ENCODE measurements at regions not wholly inside any gene's neighbourhood (a gene's known extent, or its start where the extent isn't known, plus 50 kb on each side); places are given as distances from the start of the nearest gene placed in this dataset.
"Not testable (repeated sequence)": the region's sequence is repeated elsewhere in the genome, so short reads cannot be mapped to it uniquely, and the experiment has no call there.

DNA sequence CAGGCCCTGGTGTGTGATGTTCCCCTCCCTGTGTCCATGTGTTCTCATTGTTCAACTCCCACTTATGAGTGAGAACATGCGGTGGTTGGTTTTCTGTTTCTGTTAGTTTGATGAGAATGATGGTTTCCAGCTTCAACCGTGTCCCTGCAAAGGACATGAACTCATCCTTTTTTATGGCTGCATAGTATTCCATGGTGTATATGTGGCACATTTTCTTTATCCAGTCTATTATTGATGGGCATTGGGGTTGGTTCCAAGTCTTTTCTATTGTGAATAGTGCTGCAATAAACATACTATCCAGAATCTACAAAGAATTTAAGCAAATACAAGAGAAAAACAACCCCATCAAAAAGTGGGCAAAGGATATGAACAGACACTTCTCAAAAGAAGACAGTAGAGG, 67.1 kb upstream of the PPM1H start:
- not testable (repeated sequence) for H2AFZ ChIP-seq (ENCODE audit: low read length); H2BK5ac ChIP-seq (ENCODE audit: low read length); H3K27me3 ChIP-seq (ENCODE audit: control insufficient read depth in 3 of 3, insufficient read depth in 3 of 3, low read depth in 1 of 3, low read length in 3 of 3); H2BK120ac ChIP-seq (ENCODE audit: low read depth, low read length); H3K4ac ChIP-seq (ENCODE audit: low read length); H2BK15ac ChIP-seq (ENCODE audit: low read length); DNase-seq (ENCODE audit: low spot score); H2BK12ac ChIP-seq (ENCODE audit: low read length); H3K18ac ChIP-seq (ENCODE audit: low read length); H4K8ac ChIP-seq (ENCODE audit: low read depth, low read length); H3K9ac ChIP-seq (ENCODE audit: low read depth, low read length, poor library complexity); H3K9me3 ChIP-seq (replicated peaks in 1 of 2; ENCODE audit: control insufficient read depth in 2 of 2, insufficient read depth in 1 of 2, low read depth in 1 of 2, low read length in 2 of 2); H3K4me2 ChIP-seq (ENCODE audit: insufficient read depth, low read length, poor library complexity, severe bottlenecking); H3K4me3 ChIP-seq (ENCODE audit: low read length in 2 of 2); H3K23ac ChIP-seq (ENCODE audit: low read depth, low read length, poor library complexity); H3K36me3 ChIP-seq (replicated peaks in 1 of 2; ENCODE audit: control insufficient read depth in 2 of 2, insufficient read depth in 2 of 2, low read length in 2 of 2); H3K27ac ChIP-seq (replicated peaks; ENCODE audit: low read length); H4K91ac ChIP-seq (ENCODE audit: low read depth, low read length, poor library complexity); H3K79me1 ChIP-seq (ENCODE audit: low read depth, low read length); H3K14ac ChIP-seq (ENCODE audit: low read length)
- Histone ChIP-seq H2AK5ac (ENCODE audit: low read depth, low read length) (peak overlapping the region; percentile 61), H3K4me1 (ENCODE audit: control insufficient read depth in 2 of 2, insufficient read depth in 1 of 2, low read depth in 1 of 2, low read length in 2 of 2) (peaks cover 0 to 17% of the 10 kb centered on the region in 2 donors)
- WGBS, 2 donors (ENCODE audit: extremely low coverage in 2 of 2, insufficient read length in 2 of 2, insufficient replicate concordance in 1 of 2) = no CpG with 5 or more reads among the region's 2 CpGs

GRCh38 chr12:62998454-62998853, 63.5 kb upstream of the PPM1H start:
- DNase-seq (ENCODE audit: low spot score) = no peak
- Histone ChIP-seq H2BK120ac (ENCODE audit: low read depth, low read length) (no peak overlapping the region), H2BK15ac (ENCODE audit: low read length) (no peak overlapping the region), H3K4me3 (ENCODE audit: low read length in 2 of 2) (no peak overlapping the region), H4K8ac (ENCODE audit: low read depth, low read length) (no peak overlapping the region), H3K36me3 (replicated peaks in 1 of 2; ENCODE audit: control insufficient read depth in 2 of 2, insufficient read depth in 2 of 2, low read length in 2 of 2) (no peaks in the 10 kb centered on the region), H3K9ac (ENCODE audit: low read depth, low read length, poor library complexity) (no peak overlapping the region), H2AK5ac (ENCODE audit: low read depth, low read length) (no peak overlapping the region), H3K14ac (ENCODE audit: low read length) (no peak overlapping the region), H2AFZ (ENCODE audit: low read length) (peak overlapping the region; percentile 6), H2BK5ac (ENCODE audit: low read length) (no peak overlapping the region), H3K9me3 (replicated peaks in 1 of 2; ENCODE audit: control insufficient read depth in 2 of 2, insufficient read depth in 1 of 2, low read depth in 1 of 2, low read length in 2 of 2) (peaks cover 0 to 1% of the 10 kb centered on the region in 2 donors), H3K4me2 (ENCODE audit: insufficient read depth, low read length, poor library complexity, severe bottlenecking) (no peak overlapping the region), H3K4ac (ENCODE audit: low read length) (no peak overlapping the region), H2BK12ac (ENCODE audit: low read length) (no peak overlapping the region), H3K4me1 (ENCODE audit: control insufficient read depth in 2 of 2, insufficient read depth in 1 of 2, low read depth in 1 of 2, low read length in 2 of 2) (peaks cover 0 to 17% of the 10 kb centered on the region in 2 donors), H3K23ac (ENCODE audit: low read depth, low read length, poor library complexity) (no peak overlapping the region), H3K79me1 (ENCODE audit: low read depth, low read length) (peaks cover 1% of the 10 kb centered on the region), H3K27ac (replicated peaks; ENCODE audit: low read length) (no peak overlapping the region), H3K27me3 (ENCODE audit: control insufficient read depth in 3 of 3, insufficient read depth in 3 of 3, low read depth in 1 of 3, low read length in 3 of 3) (no peaks in the 10 kb centered on the region), H3K18ac (ENCODE audit: low read length) (no peak overlapping the region), H4K91ac (ENCODE audit: low read depth, low read length, poor library complexity) (no peak overlapping the region)
- no CpG with 5 or more reads among the region's 1 CpG for WGBS, 2 donors (ENCODE audit: extremely low coverage in 2 of 2, insufficient read length in 2 of 2, insufficient replicate concordance in 1 of 2)

GRCh38 chr12:62995097-62995496, 60.1 kb upstream of the PPM1H start:
- Histone ChIP-seq H3K4ac (ENCODE audit: low read length) (no peak overlapping the region), H3K4me1 (ENCODE audit: control insufficient read depth in 2 of 2, insufficient read depth in 1 of 2, low read depth in 1 of 2, low read length in 2 of 2) (peaks cover 0 to 11% of the 10 kb centered on the region in 2 donors), H3K36me3 (replicated peaks in 1 of 2; ENCODE audit: control insufficient read depth in 2 of 2, insufficient read depth in 2 of 2, low read length in 2 of 2) (no peaks in the 10 kb centered on the region), H2BK15ac (ENCODE audit: low read length) (no peak overlapping the region), H3K79me1 (ENCODE audit: low read depth, low read length) (no peaks in the 10 kb centered on the region), H2BK5ac (ENCODE audit: low read length) (no peak overlapping the region), H3K14ac (ENCODE audit: low read length) (no peak overlapping the region), H2AFZ (ENCODE audit: low read length) (no peak overlapping the region), H3K4me2 (ENCODE audit: insufficient read depth, low read length, poor library complexity, severe bottlenecking) (no peak overlapping the region), H4K91ac (ENCODE audit: low read depth, low read length, poor library complexity) (no peak overlapping the region), H2BK120ac (ENCODE audit: low read depth, low read length) (no peak overlapping the region), H3K18ac (ENCODE audit: low read length) (no peak overlapping the region), H3K9me3 (replicated peaks in 1 of 2; ENCODE audit: control insufficient read depth in 2 of 2, insufficient read depth in 1 of 2, low read depth in 1 of 2, low read length in 2 of 2) (no peaks in the 10 kb centered on the region), H4K8ac (ENCODE audit: low read depth, low read length) (no peak overlapping the region), H3K4me3 (ENCODE audit: low read length in 2 of 2) (no peak overlapping the region), H3K27me3 (ENCODE audit: control insufficient read depth in 3 of 3, insufficient read depth in 3 of 3, low read depth in 1 of 3, low read length in 3 of 3) (no peaks in the 10 kb centered on the region), H2BK12ac (ENCODE audit: low read length) (no peak overlapping the region), H3K23ac (ENCODE audit: low read depth, low read length, poor library complexity) (no peak overlapping the region), H3K9ac (ENCODE audit: low read depth, low read length, poor library complexity) (no peak overlapping the region), H2AK5ac (ENCODE audit: low read depth, low read length) (no peak overlapping the region), H3K27ac (replicated peaks; ENCODE audit: low read length) (no peak overlapping the region)
- DNase-seq (ENCODE audit: low spot score) = no peak

DNA sequence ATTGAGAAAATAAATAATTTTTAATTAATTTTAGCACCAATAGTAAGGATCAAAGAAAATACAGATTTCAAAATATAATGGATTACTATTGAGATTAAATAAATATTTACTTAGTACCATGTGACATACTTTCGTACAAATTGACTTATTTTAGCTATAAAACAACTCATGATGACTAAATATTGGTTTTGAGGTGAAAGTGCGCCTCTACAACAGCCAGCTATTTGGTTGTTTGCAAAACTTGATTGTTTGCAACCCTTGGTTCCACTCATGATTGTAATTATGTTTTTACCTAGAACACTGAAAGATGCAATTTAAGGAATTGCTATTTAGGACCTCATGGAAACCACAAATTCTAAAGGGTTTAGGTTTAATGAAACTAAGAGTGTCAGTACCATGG, 51.9 kb upstream of the PPM1H start:
- H3K14ac ChIP-seq (ENCODE audit: low read length) = no peak overlapping the region
- no peak overlapping the region for H3K4me3 ChIP-seq (ENCODE audit: low read length in 2 of 2)
- no peak overlapping the region for H2AFZ ChIP-seq (ENCODE audit: low read length)
- no peak overlapping the region for H2BK5ac ChIP-seq (ENCODE audit: low read length)
- no peak overlapping the region for H3K4me2 ChIP-seq (ENCODE audit: insufficient read depth, low read length, poor library complexity, severe bottlenecking)
- no peak for DNase-seq (ENCODE audit: low spot score)
- no peak overlapping the region for H3K27ac ChIP-seq (replicated peaks; ENCODE audit: low read length)
- H2AK5ac ChIP-seq (ENCODE audit: low read depth, low read length) = no peak overlapping the region
- no peak overlapping the region for H3K9ac ChIP-seq (ENCODE audit: low read depth, low read length, poor library complexity)
- no peaks in the 10 kb centered on the region for H3K9me3 ChIP-seq (replicated peaks in 1 of 2; ENCODE audit: control insufficient read depth in 2 of 2, insufficient read depth in 1 of 2, low read depth in 1 of 2, low read length in 2 of 2)
- H3K4me1 ChIP-seq (ENCODE audit: control insufficient read depth in 2 of 2, insufficient read depth in 1 of 2, low read depth in 1 of 2, low read length in 2 of 2) = no peaks in the 10 kb centered on the region
- H3K23ac ChIP-seq (ENCODE audit: low read depth, low read length, poor library complexity) = no peak overlapping the region
- no peaks in the 10 kb centered on the region for H3K27me3 ChIP-seq (ENCODE audit: control insufficient read depth in 3 of 3, insufficient read depth in 3 of 3, low read depth in 1 of 3, low read length in 3 of 3)
- H3K4ac ChIP-seq (ENCODE audit: low read length) = no peak overlapping the region
- WGBS, 2 donors (ENCODE audit: extremely low coverage in 2 of 2, insufficient read length in 2 of 2, insufficient replicate concordance in 1 of 2) = no CpG with 5 or more reads among the region's 2 CpGs
- no peak overlapping the region for H2BK12ac ChIP-seq (ENCODE audit: low read length)
- H4K91ac ChIP-seq (ENCODE audit: low read depth, low read length, poor library complexity) = no peak overlapping the region
- H4K8ac ChIP-seq (ENCODE audit: low read depth, low read length) = no peak overlapping the region
- H2BK15ac ChIP-seq (ENCODE audit: low read length) = no peak overlapping the region
- H3K79me1 ChIP-seq (ENCODE audit: low read depth, low read length) = no peaks in the 10 kb centered on the region
- H3K36me3 ChIP-seq (replicated peaks in 1 of 2; ENCODE audit: control insufficient read depth in 2 of 2, insufficient read depth in 2 of 2, low read length in 2 of 2) = no peaks in the 10 kb centered on the region
- no peak overlapping the region for H2BK120ac ChIP-seq (ENCODE audit: low read depth, low read length)
- no peak overlapping the region for H3K18ac ChIP-seq (ENCODE audit: low read length)
